Caco-2 (cell line): ENCODE measurements at regions not wholly inside any gene's neighbourhood (a gene's known extent, or its start where the extent isn't known, plus 50 kb on each side); places are given as distances from the start of the nearest gene placed in this dataset.
"Not testable (repeated sequence)": the region's sequence is repeated elsewhere in the genome, so short reads cannot be mapped to it uniquely, and the experiment has no call there.

ENCODE experiments used
- BruUV-seq: library from RNA; stranded (reverse); fragments of 400-500 nt; replicated peaks from 2 replicates; lab custom pipeline; 2021; lab: Mats Ljungman, UMichigan
- CTCF ChIA-PET: fragments of 300-600 bp; sonication (Branson Sonifier 250); formaldehyde crosslinking; loops from one replicate; lab custom pipeline; 2022; ENCODE audit warnings: antibody characterized with exemption; lab: Charles Lee
- POLR2A ChIA-PET: fragments of 300-600 bp; sonication (Branson Sonifier 250); formaldehyde crosslinking; loops from one replicate; lab custom pipeline; 2022; ENCODE audit warnings: antibody characterized with exemption; lab: Charles Lee
- DNase-seq, 2 experiments: peaks; one replicate each; pipeline versions ENCODE4 v3.0.0 to v3.0.0-alpha.2; 2020 to 2022
- H3K27me3 ChIP-seq: replicated peaks from 2 replicates; pipeline ENCODE4 v1.6.0; 2011; ENCODE audit warnings: low read length; ENCODE audit not compliant: control insufficient read depth, insufficient read depth
- H3K36me3 ChIP-seq: 2 replicates; pipeline ENCODE4 v1.5.1; 2011; ENCODE audit warnings: low read length; ENCODE audit not compliant: control insufficient read depth, insufficient read depth
- H3K4me1 ChIP-seq: fragments of 250-450 bp; sonication (Bioruptor Pico); 2 replicates; pipeline ENCODE4 v1.5.1; 2020; ENCODE audit warnings: mild to moderate bottlenecking
- H3K4me3 ChIP-seq: 2 replicates; pipeline ENCODE4 v1.5.1; 2011; ENCODE audit warnings: low read depth, mild to moderate bottlenecking, control low read depth, low read length
- H3K9me3 ChIP-seq: fragments of 250-450 bp; sonication (Bioruptor Pico); 2 replicates; pipeline ENCODE4 v1.5.1; 2020; ENCODE audit warnings: mild to moderate bottlenecking, moderate library complexity
- H3K27ac Mint-ChIP-seq: one replicate; pipeline ENCODE4 v1.8.0; 2022; ENCODE audit warnings: mixed read lengths; ENCODE audit not compliant: unreplicated experiment
- H3K27me3 Mint-ChIP-seq: one replicate; pipeline ENCODE4 v1.8.0; 2022; ENCODE audit warnings: mixed read lengths; ENCODE audit not compliant: insufficient read depth, unreplicated experiment
- H3K36me3 Mint-ChIP-seq: one replicate; pipeline ENCODE4 v1.8.0; 2022; ENCODE audit warnings: mild to moderate bottlenecking, mixed read lengths; ENCODE audit not compliant: insufficient read depth, unreplicated experiment
- H3K4me1 Mint-ChIP-seq: one replicate; pipeline ENCODE4 v1.8.0; 2022; ENCODE audit warnings: low read depth, mixed read lengths; ENCODE audit not compliant: unreplicated experiment
- H3K4me3 Mint-ChIP-seq: one replicate; pipeline ENCODE4 v1.8.0; 2022; ENCODE audit warnings: mild to moderate bottlenecking, moderate library complexity, mixed read lengths; ENCODE audit not compliant: unreplicated experiment
- H3K9me3 Mint-ChIP-seq: one replicate; pipeline ENCODE4 v1.8.0; 2022; ENCODE audit warnings: mixed read lengths; ENCODE audit not compliant: unreplicated experiment
- intact Hi-C: fragments of 100-400 bp; cut with micrococcal nuclease; formaldehyde crosslinking; loops from one replicate; pipeline ENCODE4 v1.10.0; 2022; ENCODE audit not compliant: unreplicated experiment
- TF ChIP-seq, protein P1 (sequence below), 2 experiments: fragments of 200-600 bp in 1 of 2; IDR thresholded peaks; 1 replicate in 1 of 2; 2 replicates in 1 of 2; pipeline versions ENCODE4 v1.5.1 to v1.8.0; 2011 to 2022; ENCODE audit warnings: antibody characterized with exemption in 1 of 2, control low read depth in 1 of 2, inconsistent platforms in 1 of 2, low read depth in 1 of 2, low read length in 1 of 2, mild to moderate bottlenecking in 1 of 2, moderate library complexity in 1 of 2; ENCODE audit not compliant: insufficient read depth in 1 of 2, severe bottlenecking in 1 of 2, unreplicated experiment in 1 of 2

- Mint-ChIP-seq H3K36me3 (no peaks in the 10 kb centered on the region), H3K9me3 (peaks cover 10% of the 10 kb centered on the region), H3K4me3 (no peak overlapping the region), H3K4me1 (no peaks in the 10 kb centered on the region), H3K27me3 (peaks cover 9% of the 10 kb centered on the region), H3K27ac (no peak overlapping the region)
- H3K4me1 ChIP-seq = peaks cover 8% of the 10 kb centered on the region; the same call in 1 of the 2 replicates
- no peaks in the 10 kb centered on the region for H3K9me3 ChIP-seq
- no peak for DNase-seq
- ChIA-PET POLR2A (no interaction called here), CTCF (no interaction called here)
- H3K4me3 ChIP-seq = no peak overlapping the region
- no peaks in the 10 kb centered on the region for H3K27me3 ChIP-seq
- intact Hi-C loops = no loop called here
- no TSS peak for BruUV-seq
- H3K36me3 ChIP-seq = no peaks in the 10 kb centered on the region
- TF ChIP-seq, protein P1, sequence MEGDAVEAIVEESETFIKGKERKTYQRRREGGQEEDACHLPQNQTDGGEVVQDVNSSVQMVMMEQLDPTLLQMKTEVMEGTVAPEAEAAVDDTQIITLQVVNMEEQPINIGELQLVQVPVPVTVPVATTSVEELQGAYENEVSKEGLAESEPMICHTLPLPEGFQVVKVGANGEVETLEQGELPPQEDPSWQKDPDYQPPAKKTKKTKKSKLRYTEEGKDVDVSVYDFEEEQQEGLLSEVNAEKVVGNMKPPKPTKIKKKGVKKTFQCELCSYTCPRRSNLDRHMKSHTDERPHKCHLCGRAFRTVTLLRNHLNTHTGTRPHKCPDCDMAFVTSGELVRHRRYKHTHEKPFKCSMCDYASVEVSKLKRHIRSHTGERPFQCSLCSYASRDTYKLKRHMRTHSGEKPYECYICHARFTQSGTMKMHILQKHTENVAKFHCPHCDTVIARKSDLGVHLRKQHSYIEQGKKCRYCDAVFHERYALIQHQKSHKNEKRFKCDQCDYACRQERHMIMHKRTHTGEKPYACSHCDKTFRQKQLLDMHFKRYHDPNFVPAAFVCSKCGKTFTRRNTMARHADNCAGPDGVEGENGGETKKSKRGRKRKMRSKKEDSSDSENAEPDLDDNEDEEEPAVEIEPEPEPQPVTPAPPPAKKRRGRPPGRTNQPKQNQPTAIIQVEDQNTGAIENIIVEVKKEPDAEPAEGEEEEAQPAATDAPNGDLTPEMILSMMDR (IDR thresholded peaks at IDR 0.05; ENCODE audit: insufficient read depth in 1 of 2, low read depth in 1 of 2, low read length in 1 of 2, severe bottlenecking in 1 of 2, unreplicated experiment in 1 of 2) = no peak
These were observed 123.0 kb upstream of the HAND1 start for GRCh38 chr5:154601014-154601413.

GRCh38 chr5:154598021-154598420 lies 120.0 kb upstream of the HAND1 start:
- no peak overlapping the region for H3K4me3 Mint-ChIP-seq
- intact Hi-C loops = no loop called here
- BruUV-seq = no TSS peak
- ChIA-PET POLR2A (no interaction called here), CTCF (no interaction called here)
- H3K36me3 Mint-ChIP-seq = no peaks in the 10 kb centered on the region
- Histone ChIP-seq H3K27me3 (no peaks in the 10 kb centered on the region), H3K4me3 (no peak overlapping the region), H3K36me3 (no peaks in the 10 kb centered on the region), H3K9me3 (no peaks in the 10 kb centered on the region), H3K4me1 (peaks cover 8% of the 10 kb centered on the region; the same call in 1 of the 2 replicates)
- no peak overlapping the region for H3K27ac Mint-ChIP-seq
- H3K4me1 Mint-ChIP-seq = no peaks in the 10 kb centered on the region
- H3K27me3 Mint-ChIP-seq = peaks cover 9% of the 10 kb centered on the region
- TF ChIP-seq, protein P1 (IDR thresholded peaks at IDR 0.05; ENCODE audit: insufficient read depth in 1 of 2, low read depth in 1 of 2, low read length in 1 of 2, severe bottlenecking in 1 of 2, unreplicated experiment in 1 of 2) = no peak
- DNase-seq = no peak
- peaks cover 10% of the 10 kb centered on the region for H3K9me3 Mint-ChIP-seq

- H3K4me3 ChIP-seq, H3K36me3 ChIP-seq, H3K27ac Mint-ChIP-seq, H3K4me1 Mint-ChIP-seq, H3K36me3 Mint-ChIP-seq, POLR2A ChIA-PET, DNase-seq, BruUV-seq, H3K4me3 Mint-ChIP-seq, intact Hi-C loops, H3K4me1 ChIP-seq, H3K27me3 Mint-ChIP-seq, H3K9me3 ChIP-seq, H3K27me3 ChIP-seq: not testable (repeated sequence)
- peaks cover 10% of the 10 kb centered on the region for H3K9me3 Mint-ChIP-seq
- CTCF ChIA-PET = interaction anchor here (0.7 kb wide), 1 partner anchor 21 kb away, joined by 3 read pairs; no protein-coding TSS in a partner anchor
These were observed 118.8 kb upstream of the HAND1 start for GRCh38 chr5:154596844-154597243.

DNA sequence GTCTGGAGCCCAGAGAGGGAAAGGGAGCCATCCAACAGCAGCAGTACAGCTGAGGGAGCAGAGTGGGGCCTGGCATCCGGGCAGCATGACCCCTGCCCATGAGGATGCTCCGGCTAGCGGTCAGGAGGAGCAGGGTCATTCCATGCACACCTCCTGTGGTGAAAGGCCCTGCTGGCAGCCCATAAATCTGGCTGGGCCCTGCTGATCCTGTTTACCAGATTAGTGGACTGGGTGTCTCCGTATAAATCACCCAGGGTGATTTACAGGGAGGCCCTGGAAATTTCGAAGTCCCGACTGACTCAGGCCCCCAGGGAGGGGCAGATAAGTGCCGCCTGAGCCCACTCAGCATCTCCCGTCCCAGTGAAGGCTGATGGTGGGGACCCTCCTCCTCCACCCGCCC lies 117.6 kb upstream of the HAND1 start:
- ChIA-PET POLR2A (no interaction called here), CTCF (no interaction called here)
- no TSS peak for BruUV-seq
- H3K36me3 Mint-ChIP-seq = no peaks in the 10 kb centered on the region
- Histone ChIP-seq H3K4me1 (peaks cover 8% of the 10 kb centered on the region; the same call in 1 of the 2 replicates), H3K27me3 (no peaks in the 10 kb centered on the region), H3K9me3 (no peaks in the 10 kb centered on the region), H3K4me3 (no peak overlapping the region), H3K36me3 (no peaks in the 10 kb centered on the region)
- DNase-seq = no peak
- H3K27me3 Mint-ChIP-seq = peaks cover 1% of the 10 kb centered on the region
- no peak overlapping the region for H3K27ac Mint-ChIP-seq
- no peak overlapping the region for H3K4me3 Mint-ChIP-seq
- H3K9me3 Mint-ChIP-seq = peaks cover 10% of the 10 kb centered on the region
- intact Hi-C loops = no loop called here
- TF ChIP-seq, protein P1 (IDR thresholded peaks at IDR 0.05; ENCODE audit: insufficient read depth in 1 of 2, low read depth in 1 of 2, low read length in 1 of 2, severe bottlenecking in 1 of 2, unreplicated experiment in 1 of 2) = no peak
- H3K4me1 Mint-ChIP-seq = no peaks in the 10 kb centered on the region
